ENCODE measurements at regions not wholly inside any gene's neighbourhood (a gene's known extent, or its start where the extent isn't known, plus 50 kb on each side); places are given as distances from the start of the nearest gene placed in this dataset.

DNA sequence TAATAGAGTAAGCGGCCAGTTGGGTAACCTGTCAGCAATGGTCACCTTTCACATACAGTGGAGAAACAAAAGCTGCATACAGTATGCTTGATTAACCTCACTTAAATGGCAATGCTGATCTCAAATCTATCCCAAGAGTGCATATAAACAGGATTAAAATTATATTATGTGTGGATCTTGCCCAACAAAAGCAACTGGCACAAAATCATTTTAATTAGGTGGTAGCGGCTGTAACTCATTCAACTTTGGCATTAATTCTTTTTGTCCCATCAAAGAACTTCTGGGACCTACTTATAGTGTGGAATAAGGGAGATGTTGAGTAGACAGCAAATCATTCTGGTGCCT is 167.8 kb upstream of the VRK2 start:
- no peak for DNase-seq (ENCODE audit: low spot score)

DNA sequence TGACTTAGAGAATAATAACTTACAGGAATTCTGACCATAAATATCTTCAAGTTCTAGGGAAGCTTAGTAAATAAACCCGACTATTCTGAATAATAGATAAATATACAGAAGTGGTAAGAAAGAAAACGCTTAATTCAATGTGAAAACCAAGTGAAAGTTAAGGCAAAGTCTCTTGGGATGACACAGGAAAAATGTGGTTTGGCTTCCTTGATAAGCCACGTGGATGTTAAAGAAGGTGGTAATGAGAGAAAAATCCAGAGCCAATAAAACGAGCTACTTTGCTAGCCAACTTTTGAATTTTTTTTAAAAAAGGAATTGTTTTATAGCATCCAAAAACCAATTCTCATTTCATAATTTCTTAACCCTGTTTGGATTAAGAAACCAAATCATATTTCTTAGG is 166.2 kb upstream of the VRK2 start:
- DNase-seq (ENCODE audit: low spot score) = no peak

DNA sequence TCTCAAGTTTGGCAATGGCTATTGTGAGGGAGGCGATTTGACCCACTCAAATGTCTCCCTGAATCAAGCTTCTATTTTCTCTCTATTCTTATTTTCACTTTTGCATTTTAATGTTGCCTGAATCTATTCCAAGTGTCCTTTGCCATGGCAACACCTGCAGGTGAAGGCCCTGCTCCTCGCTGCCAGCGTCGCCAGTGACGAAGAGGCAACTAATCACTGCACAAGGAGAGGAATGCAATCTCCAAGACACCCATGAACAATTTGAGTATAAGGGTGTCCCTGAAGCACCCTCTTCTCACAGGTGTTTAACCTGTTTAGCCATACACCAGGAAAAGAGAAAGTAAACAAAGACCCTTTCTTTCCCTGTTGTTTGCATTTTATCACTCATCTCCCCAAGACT is 165.6 kb upstream of the VRK2 start:
- no peak for DNase-seq (ENCODE audit: low spot score)

DNA sequence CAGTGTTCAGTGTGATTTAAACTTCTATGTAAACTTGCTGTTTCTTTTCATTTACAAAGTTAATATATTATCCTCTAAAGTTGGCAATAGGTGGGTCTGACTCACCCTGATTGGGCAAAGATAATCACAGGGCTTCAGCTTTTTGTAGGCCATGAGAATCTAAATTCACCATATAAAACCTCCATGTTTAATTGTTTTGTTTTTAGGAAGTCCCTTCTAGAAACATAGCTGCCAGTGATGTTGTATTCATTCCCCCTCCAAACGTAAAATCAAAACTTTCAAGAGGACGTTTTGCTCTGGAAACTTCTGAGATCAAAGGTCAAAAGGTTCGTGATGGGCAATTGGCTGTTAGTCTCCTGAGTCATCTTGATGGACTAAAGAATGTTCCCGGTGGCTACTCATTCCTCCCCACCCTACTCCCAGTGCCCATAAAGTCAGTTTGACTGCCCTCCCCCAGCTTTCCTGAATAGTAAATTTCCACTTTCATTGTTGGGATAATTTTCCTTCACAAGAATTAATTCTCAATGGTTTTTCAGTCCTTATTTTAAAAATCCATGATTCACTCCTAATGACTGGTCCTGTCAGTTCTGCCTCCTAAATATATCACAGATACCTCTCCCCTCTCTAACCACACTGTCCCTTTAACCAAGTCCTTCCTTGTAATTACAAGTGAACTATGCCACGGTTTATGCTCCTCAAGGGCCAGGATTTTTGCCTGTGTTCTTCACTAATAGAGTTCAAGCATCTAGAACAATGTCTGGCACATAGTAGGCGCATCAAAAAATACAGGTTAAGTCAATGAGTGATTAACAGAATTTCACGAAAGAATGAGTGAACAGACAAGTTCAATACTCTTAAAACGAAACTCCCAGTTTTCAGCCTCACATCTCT is 164.4 kb upstream of the VRK2 start:
- no peak for DNase-seq (ENCODE audit: low spot score)

DNA sequence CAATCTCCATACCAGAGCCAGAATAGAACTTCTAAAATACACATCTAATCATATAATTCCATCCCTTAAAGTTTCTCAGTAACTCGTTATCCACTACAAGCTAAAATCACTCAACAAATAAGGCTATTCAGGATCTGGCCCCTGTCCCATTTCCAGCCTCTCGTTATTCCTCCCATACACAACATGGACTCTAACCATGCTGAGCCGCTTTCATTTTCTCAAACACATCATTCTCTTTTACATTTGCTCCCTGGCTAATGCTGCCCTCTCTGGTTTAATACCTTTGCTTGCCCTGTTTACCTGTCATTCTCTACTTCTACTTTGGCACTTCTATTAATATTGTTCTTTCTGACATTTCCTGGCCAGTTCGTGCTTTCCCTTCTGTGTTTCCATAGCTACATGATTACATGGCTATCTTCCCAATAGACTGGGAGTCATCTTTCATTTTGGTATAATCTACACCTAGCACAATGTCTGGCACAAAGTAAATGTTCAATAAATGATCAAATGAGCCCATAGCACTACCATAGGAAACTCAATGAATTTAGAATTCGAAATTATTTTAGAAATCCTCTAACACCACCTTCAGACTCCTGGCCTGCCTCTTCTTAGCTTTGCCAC is 163.6 kb upstream of the VRK2 start:
- no peak for DNase-seq (ENCODE audit: low spot score)

DNA sequence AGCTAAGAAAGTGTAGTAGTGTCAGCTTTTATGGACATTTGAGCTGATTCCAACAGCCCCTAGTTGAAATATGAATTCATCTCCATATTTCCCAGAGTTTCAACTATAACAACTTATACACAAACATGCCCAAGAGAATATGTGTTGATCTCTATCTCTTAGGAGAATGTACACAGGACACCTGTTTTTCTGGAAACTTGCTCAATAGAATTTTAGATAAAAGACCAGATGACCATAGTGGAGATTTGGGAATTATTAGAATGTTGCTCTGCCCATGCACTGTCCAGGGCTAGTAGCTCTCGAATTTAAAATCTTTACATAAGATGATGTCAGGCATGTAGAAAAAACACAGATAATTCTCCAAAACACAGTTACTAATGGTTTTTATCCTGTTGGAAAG is 162.3 kb upstream of the VRK2 start:
- DNase-seq (ENCODE audit: low spot score) = no peak

DNA sequence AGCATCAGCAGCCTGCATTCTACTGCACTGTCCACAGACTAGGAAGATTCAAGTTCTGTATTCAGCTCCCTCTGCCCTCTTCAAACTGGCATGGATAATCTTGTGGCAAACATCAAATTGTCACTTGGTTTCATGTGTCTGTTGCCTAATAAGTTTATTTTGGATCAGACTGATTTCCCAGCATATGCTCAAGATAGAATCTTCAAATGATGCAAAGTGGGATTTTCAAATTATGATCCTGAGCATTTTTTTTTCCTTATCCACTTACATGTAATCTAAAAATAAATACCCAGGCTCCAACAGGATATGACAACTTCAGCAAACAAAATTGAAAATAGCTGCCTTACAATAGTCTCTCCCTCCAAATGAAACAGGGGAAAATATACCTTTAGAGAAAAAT is 160.9 kb upstream of the VRK2 start:
- no peak for DNase-seq (ENCODE audit: low spot score)

DNA sequence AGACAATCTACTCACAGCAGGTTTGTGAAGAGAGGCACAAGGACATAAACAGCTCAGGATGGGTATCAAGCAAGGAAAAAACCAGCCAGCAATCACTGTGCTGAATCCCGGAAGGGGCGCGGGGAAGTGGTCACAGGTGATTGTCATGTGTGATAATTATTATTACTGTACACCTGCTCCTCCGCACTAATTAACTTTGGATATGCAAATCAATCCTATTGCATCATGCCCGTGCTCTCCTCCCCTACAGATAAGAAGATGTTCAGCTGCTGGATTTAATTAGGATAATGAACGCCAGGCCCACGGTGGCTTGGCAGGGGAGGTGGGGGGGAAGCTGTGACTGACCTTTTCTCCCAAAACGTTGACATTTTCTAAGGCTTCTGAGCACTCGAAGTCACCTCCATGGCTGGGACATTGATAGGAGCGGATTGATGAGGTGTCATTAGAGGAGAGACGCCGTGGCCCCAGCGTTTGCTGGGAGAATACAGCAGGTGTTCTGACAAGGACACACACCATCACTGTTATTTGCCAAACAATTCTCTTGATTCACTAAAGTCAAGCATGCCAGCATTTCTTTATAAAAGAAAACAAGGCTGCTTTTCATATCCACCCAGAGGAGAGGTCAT is 160.3 kb upstream of the VRK2 start:
- no peak for DNase-seq (ENCODE audit: low spot score)

DNA sequence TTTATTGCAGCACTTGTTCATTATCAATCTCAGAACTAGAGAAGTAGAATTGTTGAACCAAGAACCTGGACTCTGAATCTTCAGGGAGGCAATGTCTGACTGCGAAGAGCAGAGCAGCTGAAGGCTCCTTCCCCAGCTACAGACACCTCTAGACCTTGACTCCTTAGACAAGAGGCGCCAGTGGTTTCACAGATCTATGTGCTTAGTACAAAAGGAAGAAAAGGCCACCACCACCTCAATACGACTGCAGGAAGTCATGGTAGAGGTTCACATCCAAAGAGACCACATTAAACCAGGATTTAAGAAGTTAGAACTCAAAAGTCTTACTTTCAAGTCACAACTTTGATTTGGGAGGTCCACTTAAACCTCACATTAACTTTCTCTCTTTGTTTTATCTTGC is 158.1 kb upstream of the VRK2 start:
- no peak for DNase-seq (ENCODE audit: low spot score)

DNA sequence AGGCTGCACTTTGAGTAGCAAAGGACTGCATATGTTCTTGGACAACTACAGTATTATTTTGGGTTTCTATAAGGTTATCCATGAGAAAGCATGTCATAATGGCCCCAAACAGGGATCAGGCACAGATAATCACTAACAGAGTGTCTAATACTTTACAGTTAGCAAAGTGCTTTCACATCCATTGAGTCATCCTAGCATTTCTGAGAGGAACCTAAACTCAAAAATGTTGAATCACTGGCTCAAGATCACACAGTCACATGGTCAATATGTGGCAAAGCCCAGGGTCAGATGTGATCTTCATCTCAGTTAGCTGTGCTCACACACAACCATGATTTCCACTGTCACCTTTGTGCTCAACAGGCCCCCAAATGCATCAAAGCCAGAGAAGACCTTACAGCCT is 156.1 kb upstream of the VRK2 start:
- no peak for DNase-seq (ENCODE audit: low spot score)

DNA sequence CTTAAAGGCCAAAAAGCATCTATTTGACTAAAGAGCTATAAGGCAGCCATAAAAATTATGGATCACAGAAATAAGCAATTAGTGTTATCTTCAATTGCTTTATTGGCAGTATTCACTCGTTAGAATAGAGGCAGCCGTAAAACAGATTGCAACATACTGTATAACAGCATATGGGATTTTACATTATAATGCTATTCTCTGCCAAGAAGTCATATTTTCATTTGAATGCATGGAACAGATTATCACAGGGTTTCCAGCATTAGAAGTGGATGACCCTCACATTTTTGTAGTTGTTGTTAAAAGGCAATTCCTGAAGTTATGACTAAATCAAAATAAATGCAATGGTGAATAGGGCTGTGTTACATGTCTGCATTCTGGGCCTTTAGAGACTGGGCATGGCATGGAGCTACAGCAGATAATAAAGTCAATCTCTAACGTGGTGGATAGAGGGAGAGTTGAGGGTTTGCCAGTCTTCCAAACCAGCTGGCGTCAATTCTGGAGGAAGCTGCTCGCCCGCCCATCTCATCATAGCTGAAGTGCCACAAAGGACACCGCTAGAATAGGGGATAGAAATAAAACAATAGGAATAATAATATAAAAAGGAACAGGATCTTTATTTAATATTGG is 155.4 kb upstream of the VRK2 start:
- no peak for DNase-seq (ENCODE audit: low spot score)

DNA sequence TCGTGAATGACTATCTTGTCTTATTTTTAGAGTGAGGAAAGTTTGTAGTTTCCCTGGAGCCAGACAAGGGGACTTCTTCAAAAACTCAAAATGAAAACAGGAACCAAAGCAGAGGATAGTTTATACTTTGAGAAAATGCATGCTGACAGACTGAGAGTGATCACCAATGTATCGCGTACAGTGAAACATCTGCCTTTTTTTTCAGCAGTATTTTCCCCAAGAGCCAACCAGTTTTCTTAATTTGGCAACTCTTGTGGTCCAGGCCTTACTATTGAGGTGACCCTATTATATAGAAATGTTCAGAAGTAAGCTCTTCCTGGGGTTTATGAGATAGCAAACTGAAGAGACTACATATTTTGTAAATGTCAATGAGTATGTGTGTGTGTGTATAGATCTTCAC is 153.7 kb upstream of the VRK2 start:
- no peak for DNase-seq (ENCODE audit: low spot score)

DNA sequence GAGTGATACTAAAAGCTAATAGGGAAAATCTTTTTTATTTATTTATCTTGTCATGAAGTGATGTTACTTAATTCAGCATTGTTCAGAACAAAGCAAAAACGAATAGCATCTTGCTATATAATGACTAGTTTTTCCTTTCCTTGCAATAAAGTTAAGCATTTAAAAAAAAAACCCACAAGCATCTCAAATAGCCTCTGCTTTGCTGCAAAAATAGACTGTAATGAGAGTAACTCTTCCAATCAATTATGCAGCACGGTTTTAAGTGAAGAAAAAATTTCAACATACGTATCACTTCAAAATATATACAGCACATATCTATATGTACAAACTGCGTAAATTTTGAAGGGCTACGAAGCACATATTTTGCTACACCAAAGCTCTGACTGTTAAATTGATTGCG is 153.3 kb upstream of the VRK2 start:
- DNase-seq (ENCODE audit: low spot score) = no peak

DNA sequence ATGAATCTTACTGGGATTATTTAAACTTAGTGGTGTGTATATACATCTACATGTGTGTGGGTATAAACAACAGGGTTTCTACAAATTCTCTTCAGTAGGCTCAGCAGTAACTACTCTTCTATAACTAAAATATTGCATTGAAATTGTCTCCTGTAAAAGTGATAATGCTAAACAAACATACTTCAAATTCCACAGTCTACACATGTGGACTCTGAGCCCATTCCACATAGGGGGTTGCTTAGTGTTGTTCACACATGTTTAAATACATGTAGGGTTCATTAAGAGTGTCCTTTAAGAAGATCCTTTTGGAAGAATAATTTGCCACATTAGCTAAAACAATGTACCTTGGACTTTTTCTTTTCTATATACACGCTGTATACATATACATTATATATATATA is 152.8 kb upstream of the VRK2 start:
- DNase-seq (ENCODE audit: low spot score) = no peak

DNA sequence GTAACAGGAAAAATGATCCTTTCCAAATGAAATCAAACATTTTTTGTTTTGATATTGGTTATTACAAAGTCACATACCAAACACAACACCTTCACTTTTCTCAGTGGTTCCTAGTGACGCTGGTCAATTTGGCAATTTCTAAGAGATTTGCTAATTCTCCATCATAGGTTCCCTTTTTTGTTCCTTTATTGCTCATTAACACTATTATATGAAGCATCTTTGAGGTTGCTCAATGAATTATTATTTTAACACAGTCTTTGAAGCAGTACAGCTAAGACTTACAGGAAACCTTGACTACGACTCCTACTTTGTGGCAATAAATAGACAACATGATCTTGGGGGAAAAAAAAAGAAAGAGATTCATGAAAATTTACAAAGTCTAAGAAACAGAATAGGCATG is 152.2 kb upstream of the VRK2 start:
- no peak for DNase-seq (ENCODE audit: low spot score)

DNA sequence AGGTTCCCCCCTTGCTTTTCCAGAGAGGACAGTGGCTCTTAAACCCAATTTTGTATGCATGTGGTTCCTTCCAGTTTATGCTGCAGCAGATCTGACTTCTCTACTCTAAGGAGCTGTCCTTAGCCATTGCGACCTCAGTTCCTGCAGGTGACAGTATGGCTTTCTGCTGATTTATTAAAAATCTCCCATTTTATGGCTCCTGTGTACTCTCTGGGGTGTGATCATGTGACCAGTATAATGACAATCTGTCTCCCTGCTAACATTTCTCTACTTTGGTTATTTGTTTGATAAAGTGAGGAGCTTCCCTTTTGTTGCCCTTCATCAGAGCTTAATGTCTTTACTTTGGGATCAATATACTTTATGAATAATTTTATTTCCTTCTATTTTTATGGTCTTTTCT is 148.7 kb upstream of the VRK2 start:
- no peak for DNase-seq (ENCODE audit: low spot score)

DNA sequence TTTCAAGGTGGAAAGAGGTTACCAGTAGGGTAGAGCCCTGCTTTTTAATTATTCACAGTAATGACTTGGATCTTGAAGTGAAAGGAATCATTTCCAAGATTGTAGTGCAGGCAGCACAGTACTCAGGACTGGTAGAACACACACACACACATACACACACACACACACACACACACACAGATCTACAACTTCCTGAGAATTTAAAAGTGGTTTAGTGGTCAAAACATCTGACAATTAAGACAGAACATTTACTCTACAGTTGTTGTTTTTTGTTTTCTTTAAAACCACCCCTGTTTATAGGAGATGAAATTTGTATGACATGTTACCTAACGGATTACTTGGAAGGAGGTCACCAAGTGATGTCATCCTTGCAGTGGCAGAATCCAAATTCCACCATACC is 146.7 kb upstream of the VRK2 start:
- no peak for DNase-seq (ENCODE audit: low spot score)

DNA sequence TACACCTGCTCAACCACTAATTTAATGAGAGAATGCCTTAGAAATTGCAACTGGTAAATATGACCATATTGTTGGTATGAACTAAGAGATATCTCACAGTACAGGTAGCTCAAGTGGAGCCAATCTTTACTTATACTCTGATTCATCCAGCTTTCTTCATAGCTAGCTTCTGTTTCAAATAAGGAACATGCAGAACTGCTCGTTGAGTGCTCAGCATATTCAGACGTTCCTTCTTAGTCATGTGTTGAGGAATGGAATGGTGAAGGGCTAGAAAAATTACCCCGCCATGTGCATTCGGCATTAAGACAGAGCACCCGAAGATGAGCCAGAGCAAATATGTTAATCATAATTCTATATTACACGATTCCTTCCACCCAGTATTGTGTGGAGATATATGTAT is 144.0 kb upstream of the VRK2 start:
- DNase-seq (ENCODE audit: low spot score) = no peak

DNA sequence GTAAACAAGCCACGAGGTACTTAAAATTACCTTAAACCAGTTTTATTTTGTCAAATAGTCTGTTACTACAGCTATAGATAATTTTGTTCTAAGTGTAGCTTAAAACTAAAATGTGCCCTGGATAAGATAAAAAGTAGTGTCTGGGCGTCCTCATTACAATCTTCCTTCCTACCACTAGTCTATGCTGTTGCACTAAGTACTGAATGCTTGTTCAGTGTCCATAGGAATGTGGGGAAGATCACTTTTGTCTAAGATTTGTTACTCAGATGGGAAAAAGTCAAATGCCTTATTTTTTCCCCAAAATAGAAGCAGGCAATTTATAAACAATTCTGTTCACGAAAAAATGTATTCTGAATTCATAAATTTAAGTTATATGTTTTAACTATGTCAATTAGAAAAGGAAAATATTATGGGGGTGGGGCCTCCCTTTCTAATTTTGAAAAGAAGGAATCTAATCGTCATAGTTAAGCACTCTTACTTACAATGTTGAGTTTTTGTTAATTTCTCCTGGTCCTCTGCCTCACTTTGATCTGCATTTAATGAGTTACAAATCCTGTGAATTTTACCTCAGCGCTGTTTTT is 140.4 kb upstream of the VRK2 start:
- no peak for DNase-seq (ENCODE audit: low spot score)

DNA sequence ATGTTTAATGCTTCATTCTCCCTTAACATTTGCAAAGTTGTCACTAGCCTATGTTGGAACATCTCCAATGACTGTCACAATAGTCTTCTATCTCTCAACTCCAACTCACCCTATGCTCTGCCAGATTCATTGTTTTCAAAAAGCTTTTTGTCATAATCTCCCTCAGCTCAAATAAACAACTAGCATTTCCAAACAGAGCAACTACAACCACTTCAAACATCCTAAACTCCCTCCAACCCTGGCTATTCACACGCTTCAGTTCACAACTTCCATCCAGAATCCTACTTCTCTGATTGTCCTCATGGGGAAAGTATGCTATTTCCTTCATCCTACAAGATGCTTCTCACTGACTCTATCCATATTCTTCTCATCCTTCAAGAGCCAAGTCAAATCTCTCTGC is 139.2 kb upstream of the VRK2 start:
- no peak for DNase-seq (ENCODE audit: low spot score)

DNA sequence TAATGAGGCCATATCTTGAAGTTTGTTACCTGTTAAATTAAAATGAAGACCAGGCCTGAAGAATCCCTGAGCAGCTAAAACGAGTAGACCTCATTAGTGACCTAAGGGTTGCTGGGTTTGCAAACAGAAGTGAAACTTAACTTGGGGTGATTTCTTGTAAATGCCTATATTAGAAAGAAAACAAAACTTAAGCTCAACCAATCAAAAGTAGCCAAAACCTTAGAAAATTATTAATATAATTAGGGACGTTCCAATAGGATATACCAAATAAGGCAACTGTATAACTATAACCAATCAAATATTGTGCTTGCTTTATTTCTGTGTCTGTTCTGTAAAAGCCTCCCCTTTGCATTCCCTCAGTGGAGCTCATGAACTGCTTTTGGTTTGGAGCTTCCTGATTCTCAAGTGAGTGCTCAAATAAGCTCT is 137.9 kb upstream of the VRK2 start:
- DNase-seq (ENCODE audit: low spot score) = no peak

DNA sequence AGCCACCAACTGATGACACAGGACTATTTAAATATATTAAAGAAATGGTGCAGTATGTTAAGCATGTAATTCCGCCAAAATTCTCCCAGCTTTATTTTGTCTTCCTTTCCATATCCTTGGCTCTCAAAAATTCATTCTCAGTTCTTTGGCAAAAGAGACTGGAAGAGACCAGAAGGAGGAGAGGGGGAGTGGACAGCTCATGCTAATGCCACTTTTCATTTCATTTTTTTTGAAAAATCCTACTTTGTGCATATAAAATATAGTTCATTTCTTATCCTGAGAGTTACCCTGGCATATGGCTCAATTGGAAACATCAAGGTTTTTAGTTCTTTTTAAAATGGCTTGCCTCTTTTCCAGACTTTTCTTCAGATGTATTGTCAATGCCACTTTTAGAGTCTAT is 128.5 kb upstream of the VRK2 start:
- DNase-seq (ENCODE audit: low spot score) = no peak
